ENCODE measurements at regions not wholly inside any gene's neighbourhood (a gene's known extent, or its start where the extent isn't known, plus 50 kb on each side); places are given as distances from the start of the nearest gene placed in this dataset.

- DNase-seq (ENCODE audit: low read depth in 2 of 2) = no peak
Observed at GRCh38 chr2:136215908-136216472, 98.0 kb upstream of the CXCR4 start.

- DNase-seq (ENCODE audit: low read depth in 2 of 2) = no peak
Observed at GRCh38 chr2:136215449-136215848, 97.5 kb upstream of the CXCR4 start.

GRCh38 chr2:136214307-136215200 is 96.6 kb upstream of the CXCR4 start:
- no peak for DNase-seq (ENCODE audit: low read depth in 2 of 2)

- DNase-seq (ENCODE audit: low read depth in 2 of 2) = no peak
Observed at GRCh38 chr2:136213836-136214235, 95.9 kb upstream of the CXCR4 start.

- no peak for DNase-seq (ENCODE audit: low read depth in 2 of 2)
Observed at GRCh38 chr2:136212426-136213378, 94.8 kb upstream of the CXCR4 start.

GRCh38 chr2:136211701-136212100 is 93.8 kb upstream of the CXCR4 start:
- DNase-seq (ENCODE audit: low read depth in 2 of 2) = no peak

GRCh38 chr2:136210822-136211221 is 92.9 kb upstream of the CXCR4 start:
- no peak for DNase-seq (ENCODE audit: low read depth in 2 of 2)

GRCh38 chr2:136210455-136210805 is 92.5 kb upstream of the CXCR4 start:
- no peak for DNase-seq (ENCODE audit: low read depth in 2 of 2)

- no peak for DNase-seq (ENCODE audit: low read depth in 2 of 2)
Observed at GRCh38 chr2:136209561-136210454, 91.9 kb upstream of the CXCR4 start.

- DNase-seq (ENCODE audit: low read depth in 2 of 2) = no peak
Observed at GRCh38 chr2:136208682-136209420, 90.9 kb upstream of the CXCR4 start.

GRCh38 chr2:136207665-136208064 is 89.7 kb upstream of the CXCR4 start:
- DNase-seq (ENCODE audit: low read depth in 2 of 2) = no peak

- DNase-seq (ENCODE audit: low read depth in 2 of 2) = no peak
Observed at GRCh38 chr2:136207030-136207623, 89.2 kb upstream of the CXCR4 start.

- DNase-seq (ENCODE audit: low read depth in 2 of 2) = no peak
Observed at GRCh38 chr2:136206613-136207012, 88.7 kb upstream of the CXCR4 start.

GRCh38 chr2:136205615-136206014 is 87.7 kb upstream of the CXCR4 start:
- DNase-seq (ENCODE audit: low read depth in 2 of 2) = no peak

- no peak for DNase-seq (ENCODE audit: low read depth in 2 of 2)
Observed at GRCh38 chr2:136204971-136205370, 87.0 kb upstream of the CXCR4 start.

- DNase-seq (ENCODE audit: low read depth in 2 of 2) = no peak
Observed at GRCh38 chr2:136195226-136195625, 77.3 kb upstream of the CXCR4 start.

GRCh38 chr2:136191041-136191440 is 73.1 kb upstream of the CXCR4 start:
- no peak for DNase-seq (ENCODE audit: low read depth in 2 of 2)

GRCh38 chr2:136189221-136189782 is 71.4 kb upstream of the CXCR4 start:
- no peak for DNase-seq (ENCODE audit: low read depth in 2 of 2)

- DNase-seq (ENCODE audit: low read depth in 2 of 2) = no peak
Observed at GRCh38 chr2:136188086-136188485, 70.1 kb upstream of the CXCR4 start.

All from stimulated activated CD4-positive, alpha-beta T cell treated with anti-CD3 and anti-CD28 coated beads, Interleukin-1b, Interleukin-23, amount 100 ng/mL, for 4 hours (primary cell).